EH (cell line): ENCODE measurements at regions not wholly inside any gene's neighbourhood (a gene's known extent, or its start where the extent isn't known, plus 50 kb on each side); places are given as distances from the start of the nearest gene placed in this dataset.
A peak's percentile ranks its signal among the peaks of the same experiment; 100 is the strongest.
"Not testable (repeated sequence)": the region's sequence is repeated elsewhere in the genome, so short reads cannot be mapped to it uniquely, and the experiment has no call there.

Source experiments
- DNase-seq: peaks from one replicate; pipeline ENCODE4 v3.0.0-alpha.2; 2015; ENCODE audit warnings: low read depth

DNA sequence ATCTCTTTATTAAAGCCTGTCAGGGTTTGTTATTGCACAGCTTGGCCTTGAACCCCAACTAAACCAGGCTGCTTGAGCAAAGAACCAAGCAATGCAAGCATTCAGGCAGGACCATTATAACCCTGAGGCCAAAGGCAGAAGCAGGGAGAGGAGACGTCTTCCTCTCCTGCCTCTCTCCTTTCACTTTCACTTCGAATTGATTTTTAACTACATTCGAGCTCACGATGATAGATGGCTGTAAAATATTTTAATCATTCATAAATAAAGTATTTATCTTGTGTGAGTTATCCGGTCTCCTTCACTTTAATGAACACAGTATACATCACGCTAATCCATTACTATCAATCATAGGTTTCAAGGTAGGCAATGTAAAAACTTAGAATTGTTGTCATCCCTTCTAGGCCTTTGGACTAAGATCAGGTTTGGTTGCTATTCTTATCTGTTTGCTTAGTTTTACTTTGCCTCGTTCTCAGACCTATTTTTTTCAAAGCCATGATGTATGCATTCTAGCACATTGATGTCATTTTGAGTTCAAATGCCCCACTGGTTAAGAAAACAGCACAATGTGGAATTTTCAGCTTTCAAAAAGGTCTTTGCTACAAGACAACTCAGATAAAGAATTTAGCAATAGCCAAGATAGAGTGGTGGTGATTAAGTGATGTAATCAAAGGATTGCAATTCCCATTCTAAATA lies 480.2 kb upstream of the RUNX1 start:
- DNase-seq, result peak; percentile 47

DNA sequence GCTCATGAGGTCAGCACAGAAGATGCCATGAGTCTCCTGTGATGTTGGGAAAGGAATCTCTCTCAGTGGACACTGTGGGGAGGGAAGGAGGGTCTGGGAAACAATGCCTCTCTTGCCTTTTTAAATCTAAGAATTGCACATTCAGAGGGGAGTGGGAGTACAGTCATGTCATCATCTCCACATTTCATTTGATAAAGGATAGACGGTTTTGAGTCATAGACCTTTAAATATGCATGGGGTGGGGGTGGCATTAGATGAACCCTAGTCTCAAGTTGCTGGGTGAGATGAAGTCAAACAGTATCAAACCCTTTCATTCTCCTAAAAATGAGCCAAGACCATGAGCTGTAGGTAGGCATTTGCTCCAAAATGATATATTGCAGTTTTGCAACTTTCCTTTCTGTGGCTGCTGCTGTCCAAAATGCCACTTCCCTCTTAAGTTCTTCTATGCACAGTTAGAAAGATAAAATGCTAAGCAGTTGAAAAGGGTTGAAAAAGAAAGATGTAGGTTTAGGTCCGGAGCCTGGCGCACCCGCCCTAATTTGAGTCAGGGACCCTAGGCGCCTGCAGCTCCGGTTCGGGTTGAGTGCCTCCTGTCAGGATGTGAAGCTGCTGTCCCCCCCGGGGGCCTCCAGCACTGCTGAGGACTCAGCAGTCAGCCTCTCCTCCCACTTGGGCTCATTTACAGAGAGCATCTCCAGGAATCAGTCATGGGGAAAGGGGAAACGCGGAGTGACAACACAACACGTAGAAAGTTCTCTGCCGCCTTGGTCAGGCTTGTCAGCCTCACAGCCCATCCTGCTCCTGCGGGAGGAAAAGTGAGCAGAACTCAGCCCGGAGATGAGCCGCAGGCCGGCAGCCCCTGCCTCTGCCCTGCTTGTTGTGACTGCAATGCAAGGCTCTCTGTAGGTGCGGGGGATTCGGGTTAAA lies 479.3 kb upstream of the RUNX1 start:
- DNase-seq, result no peak

DNA sequence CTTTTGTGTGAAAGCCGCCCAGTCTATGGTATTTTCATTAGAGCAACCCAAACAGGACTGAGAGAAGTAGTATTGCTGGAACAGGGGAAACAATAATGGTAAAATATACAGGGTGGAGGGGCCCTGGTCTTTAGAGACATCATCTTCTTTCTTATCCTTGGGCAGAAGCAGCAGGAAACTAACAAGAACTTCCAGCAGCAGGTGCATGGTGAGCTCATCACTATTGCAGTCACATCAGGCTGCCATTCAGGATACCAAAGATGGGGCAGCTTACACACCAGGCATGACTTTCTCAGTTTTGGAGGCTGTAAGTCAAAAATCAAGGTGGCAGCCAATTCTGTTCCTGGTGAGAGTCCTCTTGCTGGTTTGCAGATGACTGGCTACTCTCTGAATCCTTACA lies 478.3 kb upstream of the RUNX1 start:
- DNase-seq, result no peak

DNA sequence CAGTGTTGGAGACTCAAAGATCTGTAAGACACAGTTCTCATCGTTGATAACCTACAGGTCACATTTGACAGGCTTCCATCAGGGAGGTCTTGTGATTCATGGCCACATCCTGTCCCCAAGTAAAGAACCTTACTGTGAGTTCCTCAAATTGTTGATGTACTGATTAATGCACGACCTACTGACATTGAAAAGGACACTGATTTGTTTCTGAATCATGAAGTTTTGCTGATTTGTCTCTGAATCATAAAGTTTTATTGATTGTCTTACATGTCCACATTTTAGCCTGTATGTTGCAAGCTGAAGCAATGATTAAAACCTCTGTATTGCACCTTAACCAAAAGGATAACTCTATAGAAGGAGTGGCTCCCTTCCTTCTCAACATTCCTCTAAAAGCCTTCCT lies 476.3 kb upstream of the RUNX1 start:
- peak; percentile 60 for DNase-seq

DNA sequence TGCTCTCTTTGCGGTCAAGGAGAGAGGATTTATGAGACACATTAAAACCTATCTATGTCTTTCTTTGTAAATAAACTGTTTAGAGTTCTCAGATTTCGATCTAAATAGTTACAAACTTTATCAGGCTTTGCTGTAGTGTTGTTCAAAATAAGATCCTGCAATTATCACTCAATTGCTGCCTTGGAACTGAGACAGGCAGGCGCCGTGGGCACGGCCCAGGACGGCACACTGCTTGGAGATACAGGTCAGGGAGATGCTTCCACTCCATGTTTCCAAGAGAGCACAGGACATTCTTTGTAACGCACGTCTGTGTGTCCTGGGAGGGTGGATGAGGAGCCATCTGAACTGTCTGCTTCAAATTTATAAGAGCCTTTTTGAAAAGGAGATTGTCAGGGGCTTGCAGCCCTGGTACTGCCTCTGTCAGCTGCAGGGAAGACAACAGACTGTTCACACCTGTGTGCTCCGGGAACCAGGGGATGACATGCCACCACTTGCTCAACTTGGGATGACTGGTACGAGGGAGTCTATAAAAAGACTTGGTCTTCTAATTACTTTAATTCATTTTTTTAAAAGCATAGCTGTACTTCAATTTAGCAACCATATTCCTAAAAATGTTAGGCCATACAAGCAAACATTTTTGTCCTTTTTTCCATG lies 472.9 kb upstream of the RUNX1 start:
- no peak for DNase-seq

DNA sequence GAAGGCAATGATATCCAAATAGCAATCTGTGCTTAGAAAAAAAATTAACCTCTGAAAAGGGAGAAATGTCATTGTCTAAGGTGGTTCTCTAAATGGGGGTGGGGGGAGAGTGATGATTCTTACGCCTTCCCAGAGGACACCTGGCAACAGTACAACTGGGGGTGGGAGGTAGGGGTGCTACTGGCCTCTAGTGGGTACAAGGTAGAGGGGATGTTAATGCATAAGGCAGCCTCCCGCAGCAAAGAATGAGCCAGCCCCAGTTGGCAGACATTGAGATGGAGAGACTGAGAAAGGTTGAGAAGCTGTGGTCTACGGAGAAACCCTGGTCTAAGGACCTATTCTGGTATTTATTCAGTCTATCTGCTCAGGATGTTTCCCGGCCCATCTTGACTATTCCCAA lies 472.2 kb upstream of the RUNX1 start:
- DNase-seq, result no peak

DNA sequence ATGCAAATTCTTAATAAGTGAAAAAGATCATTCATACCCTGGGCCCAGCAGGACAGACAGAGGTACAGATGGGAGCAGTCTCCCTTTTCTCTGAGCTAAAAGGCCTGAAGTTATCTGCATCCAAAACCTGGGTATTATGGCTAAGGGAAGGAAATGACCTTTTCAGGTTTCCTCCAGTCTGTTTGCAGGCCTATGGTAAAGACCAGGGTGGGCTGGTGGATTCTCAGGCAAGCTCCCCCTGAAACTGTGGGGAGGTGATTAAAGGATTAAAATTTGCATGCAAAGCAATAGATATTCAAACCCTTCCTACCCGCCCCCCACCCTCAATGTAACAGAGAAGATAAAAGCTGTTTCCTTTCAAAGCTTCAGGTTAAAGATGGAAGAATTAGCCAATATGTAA lies 471.8 kb upstream of the RUNX1 start:
- no peak for DNase-seq

DNA sequence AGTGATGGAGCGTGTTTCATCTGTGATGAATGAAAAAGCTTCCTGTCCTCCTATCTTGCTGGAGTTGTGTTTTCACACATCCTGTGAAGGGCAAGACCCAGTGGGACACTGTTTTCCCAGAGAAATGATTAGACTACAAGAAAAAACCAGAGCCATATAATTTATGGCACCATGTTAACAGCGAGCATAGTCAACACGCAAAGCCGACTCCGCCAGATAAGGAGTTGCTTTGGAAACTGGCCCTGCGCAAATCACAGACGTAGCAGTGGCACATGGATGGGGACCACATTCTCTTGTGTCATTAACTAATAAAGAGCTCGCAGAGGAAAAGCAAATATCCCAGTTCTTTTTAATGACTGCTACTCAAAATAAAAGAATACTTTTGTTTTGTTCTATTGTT lies 471.2 kb upstream of the RUNX1 start:
- DNase-seq, result no peak

DNA sequence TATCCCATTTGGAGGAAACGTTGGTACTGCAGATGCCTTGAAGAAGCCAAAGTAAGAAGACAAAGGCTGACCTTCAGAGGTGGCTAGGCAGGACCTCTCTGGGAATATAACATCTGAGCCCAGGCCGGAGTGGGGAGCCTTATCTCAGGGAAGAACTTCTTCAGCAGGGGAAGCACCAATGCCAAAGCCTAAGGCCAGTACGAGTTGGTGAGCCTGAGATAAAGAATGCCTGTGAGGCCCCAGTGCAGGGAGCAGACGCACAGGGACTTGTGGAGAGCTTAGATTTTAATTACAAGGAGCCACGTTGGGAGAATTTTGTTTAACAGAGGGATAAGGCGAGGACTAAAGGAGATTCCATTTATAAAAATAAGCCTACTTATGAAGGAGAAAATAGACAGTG lies 468.8 kb upstream of the RUNX1 start:
- DNase-seq, result no peak

DNA sequence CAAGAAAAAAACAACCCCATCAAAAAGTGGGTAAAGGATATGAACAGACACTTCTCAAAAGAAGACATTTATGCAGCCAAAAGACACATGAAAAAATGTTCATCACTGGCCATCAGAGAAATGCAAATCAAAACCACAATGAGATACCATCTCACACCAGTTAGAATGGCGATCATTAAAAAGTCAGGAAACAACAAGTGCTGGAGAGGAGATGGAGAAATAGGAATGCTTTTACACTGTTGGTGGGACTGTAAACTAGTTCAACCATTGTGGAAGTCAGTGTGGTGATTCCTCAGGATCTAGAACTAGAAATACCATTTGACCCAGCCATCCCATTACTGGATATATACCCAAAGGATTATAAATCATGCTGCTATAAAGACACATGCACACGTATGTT lies 467.2 kb upstream of the RUNX1 start:
- DNase-seq, result not testable (repeated sequence)

DNA sequence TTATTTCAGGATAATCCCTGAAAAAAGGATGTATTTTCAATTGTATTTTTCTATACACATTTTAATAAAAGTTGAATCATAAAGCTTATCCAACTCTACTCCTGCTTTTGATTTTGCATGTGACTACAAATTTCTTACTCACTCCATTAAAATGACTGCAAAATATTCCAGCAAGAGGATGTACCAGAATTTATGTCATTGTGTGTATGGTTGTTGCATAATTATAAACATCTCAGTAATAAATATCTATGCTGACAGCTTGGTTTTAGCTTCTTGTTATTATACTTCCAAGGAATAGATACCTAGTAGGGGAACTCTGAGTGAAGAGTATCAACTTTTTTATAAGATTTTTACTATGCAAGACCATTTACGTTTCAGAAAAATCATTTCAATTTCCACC lies 463.2 kb upstream of the RUNX1 start:
- peak; percentile 58 for DNase-seq

DNA sequence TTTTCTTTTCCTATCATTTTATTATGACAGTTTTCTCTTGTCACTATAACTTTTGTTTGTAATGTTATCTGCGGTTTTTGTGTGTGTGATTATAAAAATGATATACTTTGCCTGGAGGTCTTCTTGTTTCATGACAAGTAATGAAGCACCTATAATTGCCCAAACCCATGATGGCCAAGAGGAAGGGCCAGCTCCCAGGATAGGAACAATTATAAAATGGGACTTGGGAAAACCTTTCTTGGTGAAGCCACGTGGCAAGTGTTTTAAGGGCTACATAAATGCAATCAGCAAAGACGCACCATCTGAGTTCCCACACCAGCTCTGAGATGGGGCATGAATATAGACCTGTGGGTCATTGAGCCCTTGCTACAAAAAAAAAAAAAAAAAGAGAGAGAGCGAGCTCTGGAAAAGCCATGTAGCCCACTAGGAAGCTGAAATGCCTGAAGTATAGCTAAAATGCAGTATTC lies 462.6 kb upstream of the RUNX1 start:
- peak; percentile 73 for DNase-seq

DNA sequence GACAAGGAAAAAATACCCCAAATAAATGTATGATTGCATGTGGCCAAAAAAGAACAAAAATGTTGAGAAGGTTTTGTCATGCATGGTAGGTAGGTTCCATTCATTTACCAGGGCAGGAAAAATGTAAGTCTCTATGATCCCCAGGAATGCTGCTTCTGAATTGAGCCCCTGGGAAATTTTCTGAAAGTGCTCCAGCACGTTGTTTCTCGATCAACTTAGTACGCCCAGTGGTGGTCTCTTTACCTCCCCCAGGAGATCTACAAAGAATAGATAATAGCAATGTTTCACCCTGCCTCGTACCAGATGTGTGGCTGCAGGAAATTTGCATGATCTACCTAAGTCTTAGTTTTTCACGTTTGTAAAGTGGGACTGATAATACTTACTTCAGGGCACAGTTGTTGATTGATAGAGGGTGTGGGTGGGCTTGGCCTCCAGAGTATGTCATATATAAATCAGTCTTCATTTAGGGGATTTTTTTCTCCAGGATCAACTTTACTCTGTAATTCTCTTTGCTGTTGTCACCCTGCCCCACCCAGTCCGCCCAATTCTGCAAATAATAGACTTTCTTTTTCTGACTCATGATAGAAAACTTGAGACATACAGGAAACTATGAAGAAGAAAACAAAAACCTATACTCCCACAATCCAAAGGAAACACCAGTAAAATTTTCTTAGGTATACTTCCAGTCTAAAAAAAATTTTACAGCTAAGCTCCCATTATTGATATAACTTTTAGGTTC lies 462.0 kb upstream of the RUNX1 start:
- DNase-seq, result peak; percentile 57

DNA sequence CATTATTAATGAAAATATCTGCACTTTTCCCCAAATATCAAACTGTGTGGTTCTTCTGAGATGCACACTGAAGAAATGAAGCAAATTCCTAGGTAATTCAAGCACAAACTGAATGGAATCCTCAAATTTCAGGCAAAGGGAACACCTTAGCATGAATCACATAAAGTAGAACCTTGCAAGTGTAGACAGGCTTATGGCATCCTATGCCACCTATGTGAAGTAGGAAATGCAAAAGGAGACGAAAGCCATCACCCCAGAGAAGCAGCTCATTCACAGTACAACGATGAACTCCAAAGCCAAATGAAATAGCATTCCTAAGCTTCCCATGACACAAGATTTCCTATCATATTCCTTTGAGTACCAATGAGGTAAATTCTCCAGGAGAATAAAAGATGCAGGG lies 461.2 kb upstream of the RUNX1 start:
- DNase-seq, result no peak

DNA sequence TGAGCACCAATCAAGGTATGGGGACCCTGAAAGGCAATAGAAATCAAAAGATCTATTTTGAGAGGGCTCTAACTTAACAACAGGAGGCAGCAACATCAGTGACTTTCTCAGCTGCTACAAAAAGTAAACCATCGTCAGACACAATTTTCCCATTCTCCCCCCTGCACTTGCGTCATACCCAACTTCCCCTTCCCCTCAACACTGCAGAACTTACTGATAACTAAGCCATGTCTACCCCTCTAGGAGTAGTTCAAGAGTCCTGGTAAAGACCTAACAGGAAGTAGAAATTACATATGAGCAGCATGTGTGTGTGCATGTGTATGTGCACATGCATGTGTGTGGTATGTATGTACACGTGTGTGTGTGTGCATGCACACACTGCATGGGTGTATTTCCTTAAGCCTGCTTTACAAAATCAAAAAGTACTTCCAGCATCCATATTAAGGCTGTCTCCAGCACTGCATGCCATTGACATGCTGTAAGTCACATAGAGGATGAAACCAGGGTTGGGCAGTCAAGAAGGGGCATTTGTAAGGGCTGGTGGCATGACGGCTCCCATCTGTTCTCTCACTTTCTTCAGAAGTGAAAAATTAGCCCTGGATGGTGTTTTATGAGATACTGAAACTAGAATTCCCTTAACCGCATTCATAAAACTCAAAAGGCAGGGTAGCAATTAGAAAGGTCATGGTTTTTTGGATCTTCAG lies 460.1 kb upstream of the RUNX1 start:
- peak; percentile 31 for DNase-seq

DNA sequence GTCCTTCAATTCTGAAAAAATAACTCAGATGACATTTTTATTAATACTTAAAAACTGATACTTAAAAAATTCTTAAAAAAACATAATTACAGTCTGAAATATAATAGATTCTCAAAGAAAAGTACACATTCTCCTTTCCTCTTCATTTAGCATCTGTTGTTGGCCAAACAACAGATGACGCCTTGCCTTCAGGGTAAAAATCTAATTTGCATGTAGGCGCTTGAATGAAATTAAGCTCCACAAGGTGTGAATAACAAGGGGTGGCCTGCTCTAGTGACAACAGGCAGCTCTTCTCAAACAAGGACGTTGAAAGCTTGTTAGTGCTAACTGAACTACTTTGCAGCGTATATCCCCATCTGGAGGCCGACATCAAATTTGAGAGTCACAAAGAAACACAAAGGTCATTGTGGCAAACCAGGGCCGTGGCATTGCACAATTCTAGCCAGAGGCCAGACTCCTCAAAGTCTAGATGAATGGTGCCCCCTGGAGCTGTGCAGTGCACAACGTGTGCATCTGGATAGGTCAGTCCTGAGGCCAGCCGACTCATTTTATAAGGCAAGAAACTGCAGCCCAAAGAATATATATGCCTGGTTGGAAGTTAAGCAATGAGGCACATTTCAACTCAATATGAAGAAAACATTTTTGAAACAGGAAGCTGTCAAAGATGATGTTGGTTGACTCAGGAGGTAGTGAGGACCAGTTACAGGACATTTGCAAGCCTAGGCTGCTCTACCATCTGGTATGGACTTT lies 459.2 kb upstream of the RUNX1 start:
- peak; percentile 71 for DNase-seq

DNA sequence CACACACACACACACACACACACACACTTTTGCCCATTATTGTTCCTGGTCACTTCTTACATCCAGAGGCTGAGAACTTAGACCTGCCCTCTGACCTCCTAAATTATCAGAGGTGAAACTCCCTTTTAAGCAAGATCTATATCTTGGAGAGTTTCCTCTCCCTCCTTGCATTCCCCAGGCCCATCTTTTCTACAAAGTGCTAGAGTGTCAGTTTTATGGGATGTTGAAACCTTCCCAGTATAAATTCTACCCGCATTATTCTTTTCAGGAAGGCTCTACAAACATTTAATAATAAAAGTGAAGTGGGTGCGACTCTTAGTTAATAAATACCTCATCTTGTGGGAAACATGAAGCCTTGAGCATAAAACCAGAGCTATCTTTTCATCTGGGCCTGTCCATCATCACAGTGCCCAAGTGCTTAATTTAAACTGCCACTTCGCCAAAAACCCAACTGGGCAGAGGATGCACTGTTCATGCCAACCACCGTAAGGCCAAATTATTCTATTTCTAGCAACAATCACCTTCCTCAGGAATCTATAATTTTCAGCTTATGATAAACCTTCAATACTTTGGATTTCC lies 458.2 kb upstream of the RUNX1 start:
- no peak for DNase-seq

DNA sequence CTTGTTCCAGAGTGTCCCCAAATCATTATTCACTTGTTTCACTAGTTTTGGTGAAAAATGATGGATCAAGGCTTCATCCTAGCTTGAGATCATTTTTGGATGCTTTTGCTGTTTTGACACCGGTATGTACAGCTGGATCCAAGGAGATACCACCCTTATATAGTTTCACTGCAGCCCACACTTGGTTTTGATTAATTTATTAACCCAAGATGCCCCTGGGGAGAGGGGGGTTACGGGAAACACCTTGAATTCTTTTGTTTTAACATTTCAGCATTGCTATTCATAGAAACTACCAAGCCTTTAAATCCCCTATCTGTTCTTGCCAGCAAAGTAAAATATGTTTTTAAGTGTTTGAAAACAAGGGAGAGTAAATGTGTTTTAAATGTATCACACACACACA lies 457.7 kb upstream of the RUNX1 start:
- no peak for DNase-seq

DNA sequence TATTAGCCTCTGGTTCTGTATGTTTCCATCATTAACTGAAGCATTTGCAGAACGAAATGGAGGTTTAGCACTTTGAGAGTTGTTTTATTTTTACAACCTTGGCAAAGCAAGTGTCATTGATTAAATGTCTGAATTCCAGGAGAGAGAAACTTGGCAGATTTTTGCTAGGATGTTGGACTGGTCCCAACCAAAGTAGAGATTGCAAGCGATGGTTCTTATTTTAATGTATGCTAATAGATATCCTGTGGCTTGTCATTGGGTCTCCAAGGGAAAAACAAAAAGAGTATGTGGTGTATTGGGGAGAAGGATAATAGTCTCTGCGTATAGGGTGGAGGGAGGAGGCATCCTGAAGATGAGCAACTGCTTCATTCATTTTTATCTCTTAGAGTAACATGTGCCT lies 457.2 kb upstream of the RUNX1 start:
- peak; percentile 20 for DNase-seq

DNA sequence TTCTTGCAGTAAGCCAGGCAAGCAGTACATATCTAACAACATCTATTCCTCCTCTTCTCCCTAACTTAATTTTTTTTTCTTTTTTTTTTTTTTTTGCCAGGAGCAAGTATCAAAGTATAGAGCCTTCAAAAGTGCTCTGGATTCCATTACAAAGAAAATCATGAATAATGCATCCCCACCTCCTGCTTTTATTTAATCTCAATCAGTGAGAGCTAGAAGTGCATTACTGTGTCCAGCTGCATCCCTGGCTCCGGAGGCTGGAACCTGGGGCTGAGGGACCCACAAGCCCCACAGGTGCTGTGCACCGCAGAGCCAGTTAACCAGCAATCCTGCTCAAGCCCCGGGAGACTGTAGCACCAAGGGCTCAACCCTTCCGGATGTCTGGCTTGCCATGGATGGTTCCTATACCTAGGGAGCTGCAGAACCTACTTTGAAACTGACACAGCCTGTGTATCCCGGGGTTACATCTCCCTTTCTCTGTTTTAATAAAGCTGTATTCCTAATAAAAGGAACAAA lies 455.9 kb upstream of the RUNX1 start:
- no peak for DNase-seq
